Ureter (tissue), 1 donor: ENCODE measurements at regions not wholly inside any gene's neighbourhood (a gene's known extent, or its start where the extent isn't known, plus 50 kb on each side); places are given as distances from the start of the nearest gene placed in this dataset.

ENCODE experiments used
- DNase-seq: peaks from one replicate; pipeline ENCODE4 v3.0.0-alpha.2; 2020; ENCODE audit warnings: low spot score
- donor health status: DM: yes; HTN: yes; CAD: no.

GRCh38 chr1:53378061-53378460, 50.2 kb upstream of the LRP8 start:
- DNase-seq = peak; percentile 7

GRCh38 chr1:53378932-53379661, 51.2 kb upstream of the LRP8 start:
- no peak for DNase-seq

GRCh38 chr1:53379662-53380002, 51.8 kb upstream of the LRP8 start:
- no peak for DNase-seq

- no peak for DNase-seq
Observed at GRCh38 chr1:53380296-53380695, 52.4 kb upstream of the LRP8 start.

GRCh38 chr1:53381790-53382401, 54.0 kb upstream of the LRP8 start:
- DNase-seq = no peak

GRCh38 chr1:53383136-53383870, 55.4 kb upstream of the LRP8 start:
- no peak for DNase-seq

- DNase-seq = no peak
Observed at GRCh38 chr1:53384796-53385195, 56.9 kb upstream of the LRP8 start.

- no peak for DNase-seq
Observed at GRCh38 chr1:53385276-53386225, 57.7 kb upstream of the LRP8 start.

- no peak for DNase-seq
Observed at GRCh38 chr1:53388963-53389362, 61.1 kb upstream of the LRP8 start.

- DNase-seq = no peak
Observed at GRCh38 chr1:53390261-53390660, 62.4 kb upstream of the LRP8 start.

- no peak for DNase-seq
Observed at GRCh38 chr1:53390736-53391135, 62.9 kb upstream of the LRP8 start.

- DNase-seq = no peak
Observed at GRCh38 chr1:53391296-53391695, 63.4 kb upstream of the LRP8 start.

GRCh38 chr1:53391982-53392381, 64.1 kb upstream of the LRP8 start:
- DNase-seq = no peak

GRCh38 chr1:53392460-53392859, 64.6 kb upstream of the LRP8 start:
- DNase-seq = no peak

- DNase-seq = peak; percentile 82
Observed at GRCh38 chr1:53393325-53393792, 65.5 kb upstream of the LRP8 start.

GRCh38 chr1:53394306-53394705, 64.9 kb upstream of the DMRTB1 start:
- DNase-seq = no peak

GRCh38 chr1:53395671-53396215, 63.5 kb upstream of the DMRTB1 start:
- no peak for DNase-seq

GRCh38 chr1:53396573-53397268, 62.5 kb upstream of the DMRTB1 start:
- DNase-seq = no peak

GRCh38 chr1:53398091-53398490, 61.1 kb upstream of the DMRTB1 start:
- no peak for DNase-seq

GRCh38 chr1:53398576-53399365, 60.4 kb upstream of the DMRTB1 start:
- no peak for DNase-seq
